ENCODE measurements at regions not wholly inside any gene's neighbourhood (a gene's known extent, or its start where the extent isn't known, plus 50 kb on each side); places are given as distances from the start of the nearest gene placed in this dataset.

GRCh38 chr2:155157711-155158110, 459.2 kb downstream of the KCNJ3 start:
- no peak for DNase-seq (ENCODE audit: low spot score in 2 of 2)
- Histone ChIP-seq H3K4me1 (no peaks in the 10 kb centered on the region), H3K4me3 (no peak overlapping the region), H3K36me3 (no peaks in the 10 kb centered on the region), H3K9me3 (no peaks in the 10 kb centered on the region), H3K27ac (no peak overlapping the region), H3K27me3 (no peaks in the 10 kb centered on the region)
- no peak for TF ChIP-seq CTCF (IDR thresholded peaks at IDR 0.05)
- intact Hi-C loops (cut with DNase I): no loop called here

DNA sequence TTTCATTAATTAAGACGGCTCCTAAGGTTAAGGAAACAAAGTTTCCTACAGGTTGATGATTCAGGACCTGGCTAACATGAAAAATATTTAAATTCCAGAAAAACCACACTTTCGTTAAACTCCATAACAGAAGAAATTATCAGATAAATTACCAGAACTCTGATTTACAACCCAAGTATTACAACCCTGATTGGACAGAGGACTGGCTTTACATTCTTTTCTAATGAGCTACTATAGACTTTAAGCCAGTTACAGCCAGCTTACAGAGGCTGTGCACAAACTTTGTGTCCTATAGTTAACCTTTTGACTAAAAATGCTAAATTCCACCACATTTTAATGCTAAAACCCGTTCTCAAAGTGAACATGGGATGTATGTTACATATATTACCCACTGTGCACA, 458.6 kb downstream of the KCNJ3 start:
- TF ChIP-seq CTCF (IDR thresholded peaks at IDR 0.05): no peak
- H3K27me3 ChIP-seq: no peaks in the 10 kb centered on the region
- intact Hi-C loops (cut with DNase I): no loop called here

GRCh38 chr2:155151945-155152344, 453.4 kb downstream of the KCNJ3 start:
- intact Hi-C loops (cut with DNase I): no loop called here
- H3K9me3 ChIP-seq: no peaks in the 10 kb centered on the region
- no peak for DNase-seq (ENCODE audit: low spot score in 2 of 2)
- no peaks in the 10 kb centered on the region for H3K4me1 ChIP-seq
- no peaks in the 10 kb centered on the region for H3K36me3 ChIP-seq
- H3K4me3 ChIP-seq: no peak overlapping the region
- no peak overlapping the region for H3K27ac ChIP-seq
- no peak for TF ChIP-seq CTCF (IDR thresholded peaks at IDR 0.05)
- no peaks in the 10 kb centered on the region for H3K27me3 ChIP-seq

More for the DNA sequence above, 458.6 kb downstream of the KCNJ3 start:
- Histone ChIP-seq H3K36me3 (no peaks in the 10 kb centered on the region), H3K27ac (no peak overlapping the region), H3K4me3 (no peak overlapping the region), H3K4me1 (no peaks in the 10 kb centered on the region), H3K9me3 (no peaks in the 10 kb centered on the region)
- DNase-seq (ENCODE audit: low spot score in 2 of 2): no peak

GRCh38 chr2:155151472-155151871, 453.0 kb downstream of the KCNJ3 start:
- no peak for TF ChIP-seq CTCF (IDR thresholded peaks at IDR 0.05)
- Histone ChIP-seq H3K27me3 (no peaks in the 10 kb centered on the region), H3K4me3 (no peak overlapping the region), H3K36me3 (no peaks in the 10 kb centered on the region), H3K4me1 (no peaks in the 10 kb centered on the region), H3K9me3 (no peaks in the 10 kb centered on the region), H3K27ac (no peak overlapping the region)
- intact Hi-C loops (cut with DNase I): no loop called here
- DNase-seq (ENCODE audit: low spot score in 2 of 2): no peak

- H3K36me3 ChIP-seq: no peaks in the 10 kb centered on the region
- DNase-seq (ENCODE audit: low spot score in 2 of 2): no peak
- H3K27me3 ChIP-seq: no peaks in the 10 kb centered on the region
- no peak overlapping the region for H3K4me3 ChIP-seq
- no peaks in the 10 kb centered on the region for H3K9me3 ChIP-seq
- intact Hi-C loops (cut with DNase I): no loop called here
- no peak overlapping the region for H3K27ac ChIP-seq
- H3K4me1 ChIP-seq: no peaks in the 10 kb centered on the region
- no peak for TF ChIP-seq CTCF (IDR thresholded peaks at IDR 0.05)
These were observed 447.3 kb downstream of the KCNJ3 start for GRCh38 chr2:155145758-155146229.

DNA sequence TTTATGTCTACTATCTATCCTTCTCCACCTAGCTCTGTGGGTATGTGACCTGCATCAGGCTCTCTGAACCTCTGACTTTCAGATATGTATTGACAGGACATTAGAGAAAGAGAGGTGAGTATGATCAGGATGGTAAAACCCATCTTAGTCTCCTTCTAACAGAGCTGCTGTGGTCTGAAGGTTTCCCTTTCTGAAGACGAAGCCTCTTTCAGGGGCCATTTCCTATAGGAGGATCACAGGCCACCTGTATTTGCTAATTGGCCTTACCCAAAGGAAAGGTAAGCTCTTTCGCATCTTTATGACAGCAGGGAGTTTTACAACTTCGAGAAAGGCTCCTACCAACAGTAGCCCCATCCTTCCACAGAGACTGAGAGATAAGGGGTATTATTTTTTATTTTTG, 442.9 kb downstream of the KCNJ3 start:
- Histone ChIP-seq H3K36me3 (no peaks in the 10 kb centered on the region), H3K4me1 (no peaks in the 10 kb centered on the region), H3K27me3 (no peaks in the 10 kb centered on the region), H3K27ac (no peak overlapping the region), H3K4me3 (no peak overlapping the region), H3K9me3 (no peaks in the 10 kb centered on the region)
- TF ChIP-seq CTCF (IDR thresholded peaks at IDR 0.05): no peak
- DNase-seq (ENCODE audit: low spot score in 2 of 2): no peak
- intact Hi-C loops (cut with DNase I): no loop called here
